Amygdala (tissue), 56 donors: ENCODE measurements at regions not wholly inside any gene's neighbourhood (a gene's known extent, or its start where the extent isn't known, plus 50 kb on each side); places are given as distances from the start of the nearest gene placed in this dataset.

ENCODE experiments used
- DNase-seq, 56 donors: peaks; one replicate each; lab custom pipeline; 2025; lab: John Stamatoyannopoulos, UW

DNA sequence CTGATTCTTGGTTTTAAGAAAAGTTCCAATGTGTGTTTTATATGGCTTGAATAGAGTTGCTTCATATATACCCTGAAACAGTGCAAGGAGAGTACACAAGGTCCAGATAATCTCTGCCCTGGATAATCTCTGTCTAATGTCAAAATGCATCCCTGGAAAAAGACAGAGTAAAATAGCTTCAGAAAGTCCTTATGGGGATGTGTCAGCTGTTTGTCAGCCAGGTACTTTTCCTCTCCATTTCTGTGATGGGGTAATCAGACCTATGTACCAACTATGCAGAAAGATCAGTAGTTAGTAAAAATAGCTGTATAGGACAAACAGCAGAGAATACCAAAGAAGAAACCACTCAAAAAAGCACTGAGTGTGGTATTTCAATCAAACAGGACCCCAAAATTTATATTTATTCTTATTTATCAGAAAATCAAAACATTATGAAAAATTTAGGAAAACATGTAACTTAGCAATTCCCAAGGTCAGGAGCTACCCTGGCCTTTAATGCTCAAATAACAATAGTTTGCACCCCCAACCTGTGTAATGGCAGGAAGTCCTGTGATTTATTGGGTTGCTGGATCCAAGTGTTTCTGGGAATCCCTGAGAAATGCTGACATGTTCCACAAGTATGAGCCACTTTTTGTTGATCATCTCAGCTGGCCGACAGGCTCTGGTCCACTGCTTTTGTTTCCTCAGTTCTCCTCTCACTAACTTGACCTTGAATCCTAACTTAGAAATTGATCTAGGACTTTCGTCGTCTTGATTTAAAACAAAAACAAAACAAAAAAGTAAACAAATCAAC lies 69.6 kb downstream of the MDH1 start:
- no peak for DNase-seq

DNA sequence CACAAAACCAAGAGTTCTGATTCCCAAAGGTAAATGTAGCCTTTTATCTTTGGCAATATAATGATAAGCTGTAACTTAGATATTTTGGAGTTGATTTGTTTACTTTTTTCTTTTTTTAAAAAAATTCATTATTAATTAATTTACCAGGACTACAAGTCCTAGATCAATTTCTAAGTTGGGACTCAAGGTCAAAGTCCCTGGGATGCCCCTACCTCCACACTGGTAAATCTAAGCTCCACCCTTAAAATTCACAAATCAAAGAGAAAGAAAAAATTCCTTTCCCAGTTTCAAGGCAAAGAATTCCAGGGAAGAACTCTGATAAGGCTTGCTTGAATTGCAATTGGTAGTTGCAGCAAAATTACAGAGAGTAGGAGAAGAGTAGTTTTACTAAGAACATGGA lies 71.3 kb downstream of the MDH1 start:
- DNase-seq: no peak

DNA sequence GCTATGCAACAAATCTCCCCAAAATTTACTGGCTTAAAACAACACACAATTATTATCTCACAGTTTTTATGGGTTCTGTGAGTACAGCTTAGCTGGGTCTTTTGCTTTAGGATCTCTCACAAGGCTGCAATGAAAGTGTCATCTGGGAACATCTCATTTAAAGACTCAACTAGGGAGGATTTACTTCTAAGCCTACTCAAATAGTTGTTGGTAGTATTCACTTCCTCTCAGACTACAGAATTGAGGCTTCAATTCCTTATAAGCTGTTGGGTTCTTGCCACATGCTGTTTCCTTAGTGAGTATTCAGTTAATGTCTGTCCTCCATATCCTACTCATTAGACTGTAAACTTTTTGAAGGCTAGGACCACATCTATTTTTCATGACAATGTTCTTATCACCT lies 72.3 kb downstream of the MDH1 start:
- DNase-seq: no peak

DNA sequence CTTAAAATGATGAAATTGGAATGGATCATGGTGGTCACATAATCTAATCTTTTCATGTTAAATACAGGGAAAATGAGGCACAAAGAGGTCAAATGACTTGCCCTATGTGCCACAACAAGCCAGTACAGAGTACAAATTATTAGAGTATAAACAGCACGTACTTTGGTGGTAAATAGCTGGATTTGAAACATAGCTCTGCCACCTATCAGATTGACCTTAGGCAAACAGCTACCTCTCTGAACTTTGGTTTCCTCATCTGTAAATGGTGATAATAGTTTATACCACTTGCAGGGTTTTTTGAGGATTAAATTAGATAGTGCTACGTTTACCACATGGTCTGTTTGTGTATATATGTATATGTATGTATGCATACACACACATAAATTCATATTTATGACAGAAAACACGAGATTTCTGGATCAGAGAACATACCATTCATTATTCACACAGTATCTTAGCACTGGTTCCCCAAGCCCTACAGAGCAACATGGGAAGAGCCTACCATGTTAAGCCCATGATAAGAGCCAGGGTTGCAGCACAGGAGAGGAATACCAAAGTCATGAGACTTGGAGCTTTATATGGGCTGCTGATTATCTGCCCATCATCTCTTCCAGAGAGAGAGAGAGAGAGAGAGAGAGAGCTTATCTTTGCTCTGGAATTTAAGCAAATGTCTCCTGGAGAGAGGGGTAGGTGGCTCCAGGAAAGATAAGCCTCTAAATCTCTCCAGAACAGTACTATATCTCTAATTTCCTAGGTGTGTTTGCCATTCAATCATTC lies 73.5 kb downstream of the MDH1 start:
- no peak for DNase-seq

DNA sequence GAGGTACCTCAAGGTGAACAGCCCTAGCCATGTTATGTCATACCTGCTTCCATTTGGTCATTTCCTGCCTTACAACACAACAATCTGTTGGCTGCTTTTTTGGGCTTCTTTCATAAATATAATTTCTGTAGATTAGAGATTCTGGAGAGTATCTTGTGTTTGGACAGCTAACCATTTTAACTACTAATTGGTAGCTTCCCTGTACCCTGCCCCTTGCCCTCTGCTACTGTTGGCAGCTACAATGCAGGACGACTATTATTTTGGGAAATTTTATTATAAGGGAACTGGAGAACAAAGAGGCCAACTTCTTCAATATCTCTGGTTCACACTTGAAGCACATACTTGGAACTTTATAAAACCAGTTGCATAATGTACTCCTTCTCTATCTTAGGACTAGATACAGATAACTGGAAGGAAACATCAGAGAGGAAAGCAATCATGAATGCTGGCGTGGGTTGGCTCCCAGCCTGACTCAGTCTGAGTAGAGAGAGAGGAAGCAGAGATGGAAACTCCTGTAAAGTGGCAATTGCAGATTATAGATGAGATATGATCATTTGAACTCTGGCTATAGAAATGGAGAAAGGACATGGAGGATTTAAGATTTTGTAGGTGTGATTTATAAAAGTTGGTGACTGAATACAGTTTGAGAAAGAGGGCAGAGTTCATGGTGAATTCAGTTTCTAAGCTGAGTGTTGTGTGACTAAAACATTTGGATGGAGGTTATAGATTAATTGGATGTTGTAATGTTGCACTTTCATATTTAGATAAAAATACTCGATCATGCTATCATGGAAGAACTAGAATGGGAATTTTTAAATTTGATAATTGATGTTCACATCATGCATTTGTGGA lies 74.5 kb downstream of the MDH1 start:
- peak in 6 of 56 donors; percentile 4 to 23 (median 8) for DNase-seq

DNA sequence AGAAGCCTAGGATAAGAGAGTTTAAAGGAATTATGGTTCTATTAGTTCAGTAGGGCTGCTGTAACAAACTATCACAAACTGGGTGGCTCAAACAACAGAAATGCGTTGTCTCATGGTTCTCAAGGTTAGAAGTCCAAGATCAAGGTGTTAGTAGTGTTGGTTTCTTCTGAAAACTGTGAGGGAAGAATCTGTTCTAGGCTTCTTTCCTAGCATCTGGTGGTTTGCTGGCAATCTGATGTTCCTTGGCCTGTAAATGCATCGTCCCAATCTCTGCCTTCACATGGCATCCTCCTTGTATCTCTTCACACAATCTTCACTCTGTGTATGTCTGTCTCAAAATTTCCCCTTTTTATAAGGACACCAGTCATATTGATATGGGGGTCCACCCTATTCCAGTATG lies 76.3 kb downstream of the MDH1 start:
- DNase-seq: no peak

DNA sequence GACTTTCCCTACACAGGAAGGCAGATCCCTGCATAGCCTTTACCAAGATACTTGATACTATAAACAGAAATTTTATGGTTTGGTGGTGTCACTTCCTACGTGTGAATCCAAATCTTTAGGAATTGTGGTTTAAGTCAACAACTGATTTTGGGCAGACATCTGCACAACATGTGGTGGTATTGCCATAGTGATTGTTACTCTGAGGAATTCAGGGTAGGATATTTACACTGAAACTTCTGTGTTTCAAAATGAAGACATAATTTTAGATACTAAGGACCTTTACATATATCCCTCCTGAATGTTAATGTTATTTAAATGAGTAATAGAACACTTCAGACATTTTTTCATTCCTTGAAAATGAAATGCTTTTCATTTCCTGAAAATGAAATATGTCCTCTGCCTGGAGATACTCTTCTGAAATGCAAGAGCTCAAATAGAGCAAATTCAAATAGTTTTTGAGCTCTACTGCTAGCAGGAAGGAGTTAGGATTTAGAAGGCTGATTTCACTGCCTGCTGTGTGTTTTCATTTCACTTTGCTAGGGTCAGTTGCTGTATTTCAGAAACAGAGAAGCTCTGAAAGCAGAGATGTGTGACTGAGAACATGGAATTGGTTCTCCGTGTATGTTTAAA lies 77.2 kb downstream of the MDH1 start:
- DNase-seq: no peak

DNA sequence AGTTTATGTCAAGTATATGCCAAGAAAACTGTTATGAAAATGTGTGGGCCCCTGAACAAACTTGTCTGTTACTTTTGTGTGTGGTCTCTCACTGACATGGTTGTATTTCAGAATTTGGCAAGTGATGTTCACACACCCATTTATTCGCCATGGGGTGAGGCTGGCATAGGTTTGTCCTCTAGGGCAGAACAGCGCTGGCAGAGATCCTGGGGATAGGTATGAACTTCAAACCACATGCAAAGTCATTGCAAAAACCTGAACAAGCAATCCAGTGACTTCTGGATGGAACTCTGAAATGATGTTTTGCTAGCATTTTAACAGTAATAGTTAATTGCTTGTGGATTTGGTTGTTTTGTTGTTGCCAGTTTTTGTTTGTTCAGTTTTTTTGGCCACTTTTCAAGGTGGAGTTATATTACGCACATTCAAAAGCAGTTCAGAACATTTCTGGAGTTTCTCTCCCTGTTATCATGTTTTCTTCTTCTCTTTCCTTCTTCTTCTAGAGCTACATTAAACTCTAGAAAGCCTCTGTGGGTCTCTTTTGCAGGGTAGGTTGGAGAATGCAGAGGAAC lies 78.5 kb downstream of the MDH1 start:
- DNase-seq: no peak

DNA sequence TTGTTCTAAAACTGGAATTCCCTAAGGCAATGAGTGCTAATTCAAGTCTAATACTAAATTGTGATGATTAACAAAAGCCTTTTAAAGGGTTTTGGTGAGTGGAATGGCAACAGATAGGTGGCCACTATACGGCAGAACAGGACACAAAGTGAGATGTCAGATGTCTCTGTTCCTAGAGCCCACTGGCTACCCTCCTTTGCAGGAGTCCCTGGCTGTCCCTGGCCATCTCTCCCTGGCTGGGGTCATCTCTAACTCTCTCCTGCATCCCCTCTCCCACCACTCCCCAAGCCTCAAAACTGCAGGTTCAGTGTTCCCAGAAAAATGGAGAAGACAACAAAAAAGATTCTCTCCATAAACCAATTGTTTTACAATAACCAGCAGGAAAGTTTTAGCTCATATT lies 79.2 kb downstream of the MDH1 start:
- DNase-seq: no peak

DNA sequence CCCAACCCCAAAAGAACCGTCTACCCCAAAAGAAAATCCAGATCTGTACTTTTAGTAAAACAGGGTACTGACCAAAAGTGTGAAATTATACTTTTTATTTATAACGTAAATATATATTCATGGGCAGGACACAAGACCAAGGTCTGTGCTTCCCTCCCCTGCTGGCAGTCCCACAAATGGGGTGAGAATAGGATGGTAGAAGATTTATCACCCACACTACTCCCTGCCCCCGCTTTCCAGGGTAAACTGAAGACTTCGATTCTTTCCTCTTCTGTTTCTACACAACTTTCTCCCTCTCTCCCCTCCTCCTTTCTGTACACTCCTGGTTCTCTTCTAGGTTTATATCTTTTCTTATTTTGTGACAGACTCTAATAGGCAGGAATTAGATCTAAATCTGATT lies 79.7 kb downstream of the MDH1 start:
- no peak for DNase-seq

DNA sequence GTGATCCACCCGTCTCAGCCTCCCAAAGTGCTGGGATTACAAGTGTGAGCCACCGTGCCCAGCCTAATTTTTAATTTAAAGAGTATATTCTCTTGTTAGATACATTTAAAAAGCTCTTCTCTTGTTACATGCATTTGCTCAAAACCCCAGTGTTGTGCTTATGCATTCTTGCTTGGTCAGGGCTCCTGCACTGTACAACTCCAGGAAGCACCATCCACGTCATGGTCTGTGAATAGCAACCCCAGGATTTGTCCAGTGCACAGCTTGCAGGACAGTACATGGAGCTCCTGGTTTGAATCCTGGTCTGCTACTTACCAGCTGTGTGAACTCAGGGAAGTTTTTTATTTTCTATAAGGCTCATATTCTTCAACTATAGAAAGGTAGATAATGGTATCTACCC lies 80.8 kb downstream of the MDH1 start:
- DNase-seq: no peak

DNA sequence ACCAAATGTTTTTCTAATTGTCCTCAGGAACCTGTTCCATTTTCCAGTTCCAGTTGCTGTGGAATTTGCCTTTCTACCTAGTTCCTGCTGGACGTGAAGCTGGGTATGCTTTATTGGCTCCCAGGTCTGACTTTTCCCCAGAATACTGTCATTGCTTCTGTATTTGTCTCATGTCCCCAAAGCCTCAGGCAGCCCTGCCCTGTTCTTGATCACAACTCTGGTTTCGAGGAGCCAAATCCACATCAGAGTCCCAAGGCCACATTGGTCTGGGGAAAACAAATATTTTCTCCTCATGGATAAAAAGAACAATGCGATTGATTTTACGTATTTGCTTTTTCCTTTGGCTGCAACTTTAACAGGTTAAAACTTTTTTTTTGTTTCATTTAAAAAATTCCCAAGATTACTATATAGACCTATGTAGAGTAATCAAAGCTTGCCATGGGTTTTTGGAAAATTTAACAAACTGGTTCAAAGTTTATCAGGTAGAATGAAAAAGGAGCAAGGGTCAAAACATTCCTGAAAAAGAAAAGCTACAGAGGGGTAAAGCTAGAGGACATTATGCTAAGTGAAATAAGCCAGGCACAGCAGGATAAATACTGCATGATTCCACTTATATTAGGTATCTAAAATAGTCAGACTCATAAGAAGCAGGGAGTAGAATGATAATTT lies 85.2 kb downstream of the MDH1 start:
- DNase-seq: no peak

DNA sequence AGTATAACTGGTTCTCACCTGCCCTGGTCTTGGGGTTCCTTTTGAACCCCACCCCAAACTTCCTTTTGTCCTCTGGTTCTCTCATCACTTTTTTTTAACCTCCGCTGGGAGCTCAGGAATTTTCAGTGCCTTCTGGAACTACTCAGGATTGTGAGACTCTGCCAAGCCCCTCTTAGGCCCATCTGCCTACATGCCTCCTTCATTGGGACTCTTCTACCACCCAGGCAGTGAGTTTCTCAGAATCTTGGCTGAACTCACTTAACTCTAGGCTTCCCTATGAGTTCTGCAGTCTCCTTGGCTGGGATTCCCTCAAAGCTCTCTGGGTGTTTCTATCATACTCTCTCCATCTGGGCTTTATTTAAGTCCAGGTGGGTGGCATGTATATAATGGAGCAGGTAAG lies 86.3 kb downstream of the MDH1 start:
- no peak for DNase-seq

DNA sequence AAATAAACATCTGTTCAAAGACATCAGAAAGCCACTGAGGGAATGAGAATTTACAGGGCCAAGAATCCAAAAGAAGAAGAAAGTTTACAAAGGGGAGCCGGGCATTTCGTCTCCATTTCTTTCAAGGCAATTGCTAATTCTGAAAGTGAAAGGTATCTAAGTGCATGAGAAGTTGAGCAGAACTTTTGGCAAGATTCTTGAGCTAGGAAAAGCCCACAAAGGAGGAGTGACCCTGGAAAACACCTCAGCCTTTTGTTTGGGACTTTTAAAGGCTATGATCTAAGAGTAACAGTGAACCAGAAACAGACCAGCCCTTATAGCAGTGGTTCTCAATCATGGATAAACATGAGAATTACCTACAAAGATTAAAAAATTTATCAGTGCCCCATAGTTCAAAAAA lies 87.4 kb downstream of the MDH1 start:
- DNase-seq: no peak

DNA sequence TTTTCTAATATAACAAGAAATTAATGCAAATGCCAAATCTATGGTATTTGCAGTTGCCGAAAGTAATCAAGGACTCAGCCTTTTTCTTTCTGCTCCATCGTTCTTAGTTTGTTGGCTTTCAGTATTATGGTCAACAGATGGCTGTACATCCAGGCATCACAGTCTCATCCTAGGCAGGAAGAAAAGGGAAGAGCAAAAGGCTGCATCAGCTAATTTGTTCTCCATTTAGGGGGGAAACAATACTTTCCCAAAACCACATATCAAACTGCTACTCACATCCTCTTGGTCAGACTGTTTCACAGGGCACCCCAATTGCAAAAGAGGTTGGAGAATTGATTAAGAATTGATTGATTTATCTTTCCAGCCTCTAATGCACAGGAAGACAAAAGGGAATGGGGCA lies 89.3 kb downstream of the MDH1 start:
- no peak for DNase-seq

DNA sequence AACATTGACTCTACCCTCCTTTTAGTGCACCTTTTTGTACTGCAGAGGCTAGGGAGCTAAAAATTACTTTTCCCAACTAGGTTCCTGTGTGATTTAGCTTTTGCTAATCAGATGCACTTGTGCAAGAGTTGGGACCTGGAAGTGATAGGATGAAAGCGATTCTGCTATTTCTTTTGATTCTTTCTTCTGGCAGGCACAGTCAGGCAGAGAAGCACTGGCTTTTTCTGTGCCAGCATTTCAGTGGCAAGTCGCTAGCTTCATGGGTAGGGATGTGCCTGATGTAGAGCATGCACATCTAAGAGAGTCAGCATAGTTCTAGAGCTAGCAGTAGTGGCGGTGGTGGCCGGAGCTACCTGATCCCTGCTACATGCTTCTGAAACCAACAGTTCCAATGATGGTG lies 89.8 kb downstream of the MDH1 start:
- DNase-seq: no peak

DNA sequence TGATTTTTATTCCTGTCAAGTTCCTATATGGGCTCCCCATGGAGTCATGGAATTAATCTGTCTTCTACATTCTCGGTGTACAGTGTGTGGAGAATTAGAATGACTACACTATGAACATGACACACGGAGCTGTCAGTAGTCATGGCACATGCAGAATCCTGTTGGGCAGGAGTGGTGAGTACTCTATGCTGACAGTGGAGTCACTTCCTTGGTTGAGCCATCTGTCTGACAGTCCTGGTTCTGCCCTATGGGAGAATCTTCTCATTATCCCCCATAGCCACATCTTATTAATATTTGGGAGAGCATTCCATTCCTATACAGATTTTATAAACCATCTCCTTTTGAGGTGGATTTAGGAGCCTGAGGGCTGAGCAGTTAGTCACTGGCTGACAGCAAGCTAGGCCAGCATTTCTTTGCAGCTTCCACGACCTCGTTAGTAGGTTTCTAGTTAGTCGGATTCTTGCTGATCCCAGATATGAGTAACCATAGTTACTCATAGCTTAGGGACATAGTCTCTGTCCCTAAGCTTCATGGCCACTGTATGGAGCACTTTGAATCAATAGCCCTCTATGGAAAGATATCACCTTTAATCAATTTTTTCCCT lies 90.6 kb downstream of the MDH1 start:
- no peak for DNase-seq

DNA sequence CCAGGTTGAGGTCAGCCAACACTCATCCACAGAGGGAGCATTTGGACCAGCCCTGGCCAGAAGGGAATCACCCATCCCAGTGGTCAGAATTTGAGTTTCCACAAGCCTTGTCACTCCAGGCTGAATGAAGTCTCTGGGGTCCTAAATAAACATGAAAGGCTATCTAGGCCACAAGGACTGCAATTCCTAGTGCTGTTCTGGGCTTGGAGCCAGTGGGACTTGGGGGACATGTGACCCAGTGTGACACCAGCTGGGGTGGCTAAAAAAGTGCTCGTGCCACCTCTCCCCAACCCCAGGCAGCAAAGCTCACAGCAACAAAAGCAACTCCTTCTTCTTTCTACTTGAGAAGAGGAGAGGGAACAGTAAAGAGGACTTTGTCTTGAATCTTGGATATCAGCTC lies 91.7 kb downstream of the MDH1 start:
- DNase-seq: peak in 2 of 56 donors; percentile 1 to 22

DNA sequence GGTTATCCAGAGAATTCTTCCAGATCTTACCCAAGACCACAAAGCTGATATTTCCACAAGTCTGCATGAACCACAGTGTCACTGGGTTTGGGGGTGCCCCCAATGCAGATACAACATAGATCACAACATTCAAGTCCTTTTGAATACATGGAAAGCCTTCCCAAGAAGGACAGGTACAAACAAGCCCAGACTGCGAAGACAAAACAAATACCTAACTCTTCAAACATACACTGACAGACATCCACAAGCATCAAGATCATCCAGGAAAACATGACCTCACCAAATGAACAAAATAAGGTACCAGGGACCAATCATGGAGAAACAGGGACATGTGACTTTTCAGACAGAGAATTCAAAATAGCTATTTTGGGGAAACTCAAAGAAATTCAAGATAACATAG lies 93.1 kb downstream of the MDH1 start:
- DNase-seq: no peak
